ENCODE measurements at regions not wholly inside any gene's neighbourhood (a gene's known extent, or its start where the extent isn't known, plus 50 kb on each side); places are given as distances from the start of the nearest gene placed in this dataset.

- ChIA-PET POLR2A (no interaction called here), CTCF (no interaction called here)
- TF ChIP-seq OVOL2 (CRISPR knock-in tag; IDR thresholded peaks at IDR 0.05; ENCODE audit: borderline replicate concordance) (no peak), CREM (CRISPR knock-in tag; IDR thresholded peaks at IDR 0.05) (no peak), ZBTB43 (CRISPR knock-in tag; IDR thresholded peaks at IDR 0.05) (no peak), ARID4B (CRISPR knock-in tag; IDR thresholded peaks at IDR 0.05; ENCODE audit: borderline replicate concordance) (no peak), NR3C1 (CRISPR knock-in tag; conservative IDR thresholded peaks at IDR 0.05; ENCODE audit: low read depth) (no peak), SOX15 (CRISPR knock-in tag; IDR thresholded peaks at IDR 0.05) (no peak), NFYB (CRISPR knock-in tag; conservative IDR thresholded peaks at IDR 0.05; ENCODE audit: low read depth) (no peak), RORB (CRISPR knock-in tag; IDR thresholded peaks at IDR 0.05) (no peak), ZNF425 (CRISPR knock-in tag; conservative IDR thresholded peaks at IDR 0.05) (no peak), JAZF1 (CRISPR knock-in tag; IDR thresholded peaks at IDR 0.05) (no peak), ZNF232 (CRISPR knock-in tag; IDR thresholded peaks at IDR 0.05) (no peak), E2F4 (CRISPR knock-in tag; IDR thresholded peaks at IDR 0.05; ENCODE audit: borderline replicate concordance, low read depth) (no peak), CBFB (CRISPR knock-in tag; IDR thresholded peaks at IDR 0.05; ENCODE audit: low read depth) (no peak), PRRX2 (CRISPR knock-in tag; IDR thresholded peaks at IDR 0.05) (no peak), ATF1 (CRISPR knock-in tag; IDR thresholded peaks at IDR 0.05) (no peak), FOXP1 (CRISPR knock-in tag; IDR thresholded peaks at IDR 0.05; ENCODE audit: borderline replicate concordance) (no peak), ZNF121 (CRISPR knock-in tag; IDR thresholded peaks at IDR 0.05) (no peak), IRF1 (CRISPR knock-in tag; IDR thresholded peaks at IDR 0.05) (no peak)
- Mint-ChIP-seq H3K9me3 (peaks cover 87% of the 10 kb centered on the region), H3K27ac (no peak overlapping the region), H3K4me1 (no peaks in the 10 kb centered on the region), H3K36me3 (peaks cover 73% of the 10 kb centered on the region), H3K4me3 (no peak overlapping the region), H3K27me3 (ENCODE audit: low read depth) (peaks cover 7% of the 10 kb centered on the region)
- no peak for DNase-seq (ENCODE audit: low spot score)
- ATAC-seq, result no peak
These were observed 1290.0 kb downstream of the UQCRFS1 start for GRCh38 chr19:27922970-27923369.

- DNase-seq (ENCODE audit: low spot score) (no peak), ATAC-seq (no peak)
- no peak overlapping the region for H3K4me3 Mint-ChIP-seq
- ChIA-PET CTCF (no interaction called here), POLR2A (no interaction called here)
- H3K27me3 Mint-ChIP-seq (ENCODE audit: low read depth), result peaks cover 7% of the 10 kb centered on the region
- no peaks in the 10 kb centered on the region for H3K4me1 Mint-ChIP-seq
- H3K27ac Mint-ChIP-seq, result no peak overlapping the region
- H3K36me3 Mint-ChIP-seq, result peaks cover 68% of the 10 kb centered on the region
- peaks cover 79% of the 10 kb centered on the region for H3K9me3 Mint-ChIP-seq
- TF ChIP-seq ZNF512 (CRISPR knock-in tag; IDR thresholded peaks at IDR 0.05; ENCODE audit: borderline replicate concordance), result no peak
- no peak for TF ChIP-seq GTF2I (CRISPR knock-in tag; conservative IDR thresholded peaks at IDR 0.05)
- TF ChIP-seq ZNF232 (CRISPR knock-in tag; IDR thresholded peaks at IDR 0.05), result no peak
- no peak for TF ChIP-seq ZNF317 (CRISPR knock-in tag; IDR thresholded peaks at IDR 0.05; ENCODE audit: borderline replicate concordance, low read depth)
- no peak for TF ChIP-seq ZMAT4 (CRISPR knock-in tag; IDR thresholded peaks at IDR 0.05)
- TF ChIP-seq ZNF423 (CRISPR knock-in tag; IDR thresholded peaks at IDR 0.05), result no peak
- no peak for TF ChIP-seq ZNF671 (CRISPR knock-in tag; IDR thresholded peaks at IDR 0.05)
- no peak for TF ChIP-seq FOXJ3 (CRISPR knock-in tag; IDR thresholded peaks at IDR 0.05; ENCODE audit: borderline replicate concordance)
- TF ChIP-seq NR3C1 (CRISPR knock-in tag; conservative IDR thresholded peaks at IDR 0.05; ENCODE audit: low read depth), result no peak
- TF ChIP-seq GRHL2 (CRISPR knock-in tag; IDR thresholded peaks at IDR 0.05; ENCODE audit: insufficient replicate concordance, severe bottlenecking), result no peak
These were observed 1292.2 kb downstream of the UQCRFS1 start for GRCh38 chr19:27920774-27921173.

Measured in WTC11 (cell line).